NCI-H1436 (cell line): ENCODE measurements at regions not wholly inside any gene's neighbourhood (a gene's known extent, or its start where the extent isn't known, plus 50 kb on each side); places are given as distances from the start of the nearest gene placed in this dataset.
"Not testable (repeated sequence)": the region's sequence is repeated elsewhere in the genome, so short reads cannot be mapped to it uniquely, and the experiment has no call there.

Experiments
- DNase-seq: peaks from one replicate; lab custom pipeline; 2025; lab: John Stamatoyannopoulos, UW

- DNase-seq = not testable (repeated sequence)
These were observed 196.8 kb downstream of the BANP start for GRCh38 chr16:88148078-88148477.

DNA sequence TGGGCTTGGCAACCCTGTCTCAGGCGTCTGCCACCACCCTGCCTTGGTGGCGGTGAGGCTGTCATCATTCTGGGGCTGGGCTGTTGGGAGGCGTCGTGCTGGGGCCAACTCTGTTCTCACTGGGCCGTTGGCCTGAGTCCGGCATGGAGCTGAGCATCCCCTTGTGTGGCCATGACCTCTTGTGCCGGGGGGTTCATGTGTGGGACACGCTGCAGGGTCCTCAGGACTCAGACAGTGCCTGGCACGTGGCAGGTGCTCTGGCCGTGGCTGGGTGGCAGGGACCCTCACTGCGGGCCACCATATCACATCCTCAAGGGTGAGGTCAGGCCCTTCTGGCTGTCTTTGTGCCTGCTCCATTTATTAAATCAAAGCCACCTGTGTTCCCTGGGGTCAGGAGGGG, 197.4 kb downstream of the BANP start:
- not testable (repeated sequence) for DNase-seq

DNA sequence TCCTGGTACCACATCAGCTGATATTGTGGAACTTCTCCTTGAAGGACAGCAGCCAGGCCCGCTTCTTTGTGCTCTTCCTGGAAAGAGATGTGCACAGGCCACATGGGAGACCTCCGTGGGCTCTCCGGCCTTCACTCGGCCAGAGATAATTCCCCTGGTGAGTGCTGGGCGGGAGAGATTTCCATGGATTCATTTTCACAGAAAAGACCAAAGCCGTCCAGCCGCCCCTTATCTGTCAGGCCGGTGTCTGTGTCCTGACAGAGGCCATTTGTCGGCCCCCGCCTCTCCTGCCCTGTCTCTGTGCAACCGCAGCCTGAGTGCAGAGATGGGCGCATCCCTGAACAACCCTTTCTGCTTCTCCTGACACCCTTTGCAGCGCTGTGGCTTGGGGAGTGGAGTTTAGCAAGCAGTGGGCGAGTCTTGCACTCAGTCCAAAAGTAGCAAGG, 197.9 kb downstream of the BANP start:
- DNase-seq = not testable (repeated sequence)

- DNase-seq = not testable (repeated sequence)
These were observed 198.4 kb downstream of the BANP start for GRCh38 chr16:88149663-88150062.

DNA sequence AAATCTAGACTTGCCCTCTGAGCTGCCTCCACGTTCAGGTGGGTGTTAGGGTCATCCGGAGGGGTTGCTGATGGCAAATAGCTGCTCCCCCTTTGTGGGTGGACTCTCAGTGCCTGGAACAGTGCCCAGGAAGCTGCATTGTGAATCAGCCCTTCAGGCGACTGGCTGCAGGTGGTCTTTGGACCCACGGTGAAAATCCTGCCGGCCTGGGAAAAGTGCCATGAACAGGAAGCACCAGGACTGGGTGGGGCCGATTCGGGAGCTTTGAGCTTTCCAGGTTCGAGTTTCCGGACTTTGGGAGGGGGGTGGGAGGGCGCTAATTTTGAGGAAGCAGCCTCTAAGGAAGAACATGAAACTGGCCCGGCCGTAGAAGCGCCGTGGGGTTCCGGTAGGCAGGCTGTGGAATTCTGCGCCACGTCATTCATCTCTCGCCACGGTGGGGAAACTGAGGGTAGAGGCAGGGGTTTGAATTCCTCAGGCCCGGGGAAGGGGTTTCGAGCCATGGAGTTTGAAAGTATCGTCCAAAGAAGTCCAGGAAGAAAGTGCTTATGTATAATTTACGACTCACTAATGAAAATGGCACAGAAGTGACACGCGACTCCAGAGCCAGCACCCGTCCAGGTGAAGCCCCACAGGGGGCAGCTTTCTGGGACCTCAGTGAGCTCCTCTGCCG, 199.4 kb downstream of the BANP start:
- DNase-seq = not testable (repeated sequence)

- DNase-seq = not testable (repeated sequence)
These were observed 199.9 kb downstream of the BANP start for GRCh38 chr16:88151129-88151499.

DNA sequence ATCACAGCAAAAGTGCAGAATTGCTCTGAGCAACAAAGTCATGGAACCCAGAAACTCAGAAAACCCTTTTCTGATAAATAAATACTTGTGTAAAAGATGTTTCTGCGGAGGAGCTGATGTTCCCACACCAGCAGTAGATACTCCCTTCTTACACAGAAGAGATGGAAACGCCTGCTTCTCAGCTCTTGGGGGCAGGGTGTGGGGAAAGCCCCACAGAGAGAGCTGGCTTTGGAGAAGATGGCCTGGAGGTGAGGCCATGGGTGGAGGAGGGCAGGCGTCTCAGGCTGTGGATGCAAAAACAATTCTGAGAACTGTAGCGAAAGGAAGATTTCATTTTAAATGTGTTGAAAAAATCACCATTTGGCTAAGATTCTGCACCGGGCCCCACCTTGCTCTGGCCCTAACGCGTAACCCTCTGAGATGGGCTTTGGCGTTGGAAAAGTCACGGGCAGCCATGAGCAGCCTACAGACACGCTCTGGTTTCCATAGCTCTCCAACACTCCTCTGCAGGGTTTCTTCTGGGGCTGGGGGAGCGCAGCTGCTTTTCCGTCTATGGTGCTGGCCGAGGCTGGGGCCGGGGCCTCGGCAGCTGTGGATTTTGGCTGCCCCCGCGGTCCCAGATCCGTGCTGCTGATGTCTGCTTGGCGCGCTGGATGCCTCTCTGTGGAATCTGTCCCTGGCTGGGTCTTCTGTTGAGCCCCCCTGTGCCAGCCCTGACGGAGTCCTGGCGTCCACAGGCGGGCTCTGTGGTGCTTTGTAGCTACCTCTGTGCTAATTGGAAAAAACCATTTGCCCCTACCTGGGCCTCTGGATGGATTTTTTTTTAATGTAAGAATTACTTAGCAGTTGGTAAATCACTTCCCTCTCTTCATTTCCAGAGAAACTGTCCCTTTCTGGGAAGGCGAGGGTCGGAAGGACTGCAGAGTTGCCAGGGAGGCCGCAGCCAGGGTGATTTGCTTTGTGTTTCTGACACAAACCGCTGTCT, 200.9 kb downstream of the BANP start:
- not testable (repeated sequence) for DNase-seq

DNA sequence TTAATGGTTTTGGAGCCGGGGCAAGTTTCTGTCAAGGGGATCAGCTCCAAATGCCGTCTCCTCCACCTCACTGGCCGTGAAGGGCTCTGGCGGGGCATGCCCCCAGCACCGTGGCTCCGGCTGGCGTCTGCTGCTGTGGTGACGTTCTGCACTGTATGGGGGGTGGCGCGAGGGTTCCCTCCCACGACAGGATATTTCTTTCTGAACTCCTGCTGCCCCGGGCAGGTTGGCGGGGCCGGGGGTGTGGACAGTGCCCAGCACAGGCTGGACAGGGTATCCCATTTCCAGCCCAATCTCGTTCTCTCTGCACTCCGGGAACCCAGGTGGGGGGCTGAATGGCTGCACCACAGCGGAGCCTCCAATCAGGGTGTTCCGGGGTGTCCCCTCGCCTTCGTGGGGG, 201.6 kb downstream of the BANP start:
- not testable (repeated sequence) for DNase-seq

GRCh38 chr16:88153516-88153915, 202.3 kb downstream of the BANP start:
- not testable (repeated sequence) for DNase-seq

DNA sequence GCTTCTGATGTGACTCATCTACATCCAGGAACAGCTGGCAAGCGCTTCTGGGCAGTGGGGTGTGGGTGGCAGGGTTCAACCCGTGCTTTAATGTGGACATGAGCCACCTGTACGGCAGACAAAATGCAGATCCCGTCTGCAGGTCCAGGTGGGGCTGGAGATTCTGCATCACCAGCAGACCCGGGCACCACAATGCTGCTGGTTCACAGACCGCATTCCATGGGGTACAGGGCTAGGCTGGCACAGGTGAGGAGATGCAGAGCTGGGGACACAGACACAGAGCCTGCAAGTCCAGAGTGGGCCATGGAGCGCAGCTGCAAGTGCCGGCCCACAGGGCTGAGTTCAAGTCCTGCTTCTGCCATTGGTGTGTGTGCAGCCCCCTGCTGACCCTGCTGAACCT, 203.7 kb downstream of the BANP start:
- DNase-seq = not testable (repeated sequence)

GRCh38 chr16:88155681-88156080, 204.4 kb downstream of the BANP start:
- DNase-seq = not testable (repeated sequence)

GRCh38 chr16:88156640-88157283, 205.5 kb downstream of the BANP start:
- not testable (repeated sequence) for DNase-seq

DNA sequence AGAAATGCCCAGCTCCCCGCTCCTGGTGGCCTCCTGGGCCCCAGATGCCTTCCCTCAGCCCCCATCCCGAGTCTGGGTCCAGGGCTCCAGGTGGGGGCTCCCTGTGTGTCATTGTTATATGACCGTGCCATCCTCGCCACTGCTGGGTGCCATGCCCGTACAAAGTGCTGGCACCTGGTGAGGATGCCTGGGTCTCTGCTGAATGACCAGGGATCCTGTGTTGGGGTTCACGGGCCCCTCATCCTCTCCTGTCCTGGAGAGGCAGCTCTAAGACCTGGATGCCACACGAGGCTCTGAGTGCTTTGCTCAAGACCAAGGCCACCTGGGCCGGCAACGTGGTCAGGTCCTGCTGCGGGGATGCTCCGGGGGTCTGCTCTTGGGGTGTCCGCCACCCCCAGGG, 206.5 kb downstream of the BANP start:
- not testable (repeated sequence) for DNase-seq

DNA sequence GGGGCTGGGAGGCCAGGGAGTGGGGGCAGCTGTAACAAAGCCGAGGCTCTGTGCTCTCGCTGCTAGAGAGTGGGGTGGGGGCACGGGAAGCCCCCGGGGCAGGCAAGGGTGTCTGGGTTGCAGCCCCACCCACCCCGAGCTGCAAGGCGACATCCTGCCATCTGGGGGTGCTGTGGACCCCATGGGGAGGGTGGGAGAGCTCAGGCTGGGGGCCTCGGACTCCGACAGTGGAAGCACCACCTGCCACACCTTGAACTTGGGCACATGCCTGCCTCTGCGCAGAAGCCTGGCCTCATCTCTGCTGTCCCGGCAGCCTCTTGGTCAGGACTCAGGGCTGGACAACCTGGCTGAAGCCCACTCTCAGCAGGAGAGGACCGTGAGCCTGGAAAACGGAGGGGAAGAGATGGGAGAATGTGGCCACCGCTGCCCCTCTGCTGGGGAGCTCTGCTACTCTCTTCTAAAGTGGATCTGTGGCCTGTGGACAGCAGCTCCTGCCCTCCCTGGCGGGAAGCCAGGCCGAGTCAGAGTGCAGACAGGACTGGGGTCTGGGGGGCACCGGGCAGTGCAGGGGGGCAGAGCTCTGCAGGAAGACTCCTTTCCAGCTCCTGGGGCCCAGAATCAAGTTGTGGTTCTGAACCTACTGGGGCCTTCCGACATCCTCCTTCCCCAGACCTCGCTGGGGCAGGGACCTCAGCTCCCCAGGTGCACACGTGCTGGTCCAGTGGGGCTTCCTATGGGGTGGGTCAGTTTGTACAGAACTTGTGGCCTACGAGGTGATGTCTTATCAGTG, 207.2 kb downstream of the BANP start:
- DNase-seq = not testable (repeated sequence)

DNA sequence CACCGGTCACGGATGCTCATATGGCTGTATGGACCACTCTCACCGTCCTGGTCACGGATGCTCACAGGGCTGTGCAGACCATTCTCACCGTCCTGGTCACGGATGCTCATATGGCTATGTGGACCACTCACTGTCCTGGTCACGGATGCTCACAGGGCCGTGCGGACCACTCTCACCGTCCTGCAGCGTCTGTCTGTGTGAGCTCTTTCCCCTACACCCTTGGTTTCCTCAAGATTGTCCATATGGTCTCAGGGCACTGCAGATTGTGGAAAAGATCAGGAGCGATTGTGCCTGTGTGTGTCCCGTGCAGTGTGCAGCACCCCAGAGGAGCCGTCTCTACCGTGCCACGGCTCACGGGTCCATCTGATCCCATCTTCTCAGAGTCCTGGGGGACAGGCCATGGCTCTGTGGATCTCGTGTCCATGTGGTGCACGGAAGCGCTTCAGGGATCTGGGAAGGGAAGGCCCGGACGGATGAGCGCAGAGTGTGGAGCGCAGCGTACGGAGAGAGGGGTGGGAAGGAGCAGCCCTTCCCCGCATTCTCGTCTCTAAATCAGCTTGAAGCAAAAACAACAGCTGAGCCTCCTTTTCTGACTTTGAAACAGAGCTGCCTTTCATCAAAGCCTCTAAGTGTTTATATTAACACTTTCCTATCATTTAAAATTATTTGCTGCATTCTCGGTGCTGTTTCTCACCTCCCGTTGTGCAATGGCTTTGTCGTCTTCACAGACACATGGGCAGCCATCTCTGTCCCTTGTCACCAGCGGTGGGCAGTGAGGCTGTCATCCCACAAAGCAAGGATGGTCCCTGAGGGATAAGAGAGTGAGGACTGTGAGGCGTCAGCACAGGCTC, 208.0 kb downstream of the BANP start:
- not testable (repeated sequence) for DNase-seq

- not testable (repeated sequence) for DNase-seq
These were observed 208.7 kb downstream of the BANP start for GRCh38 chr16:88159897-88160335.

GRCh38 chr16:88161191-88161590, 210.0 kb downstream of the BANP start:
- not testable (repeated sequence) for DNase-seq

DNA sequence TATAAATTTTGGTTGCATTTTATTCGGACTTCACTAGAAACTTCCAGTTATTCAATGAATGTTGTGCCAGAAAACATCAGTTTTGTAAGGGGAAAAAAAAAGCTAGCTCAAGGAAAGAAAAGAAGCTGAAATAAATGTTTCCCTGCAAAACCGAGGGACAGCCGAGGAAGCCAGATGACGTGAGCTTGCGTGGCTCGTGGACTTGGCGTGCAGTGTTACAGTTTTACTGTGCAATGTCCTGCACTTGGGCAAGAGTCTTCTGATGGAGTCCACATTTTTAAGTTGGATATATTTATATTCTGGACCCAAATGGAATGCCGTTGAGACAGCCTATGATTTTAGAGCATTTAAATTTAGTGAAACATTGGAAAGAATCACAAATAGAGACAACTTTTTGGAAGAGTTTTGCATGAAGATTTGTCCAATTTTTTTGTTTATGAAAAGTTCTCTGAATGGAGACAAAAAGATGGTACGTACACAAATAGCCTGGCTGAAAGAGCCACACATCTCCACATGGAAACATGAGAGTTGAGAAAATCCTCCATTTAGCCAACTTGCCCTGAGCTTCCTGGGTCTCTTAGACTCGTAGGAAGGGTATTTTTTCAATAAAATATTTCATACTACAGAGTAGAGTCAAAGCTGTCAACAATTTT, 210.5 kb downstream of the BANP start:
- DNase-seq = not testable (repeated sequence)

GRCh38 chr16:88162778-88163177, 211.5 kb downstream of the BANP start:
- DNase-seq = not testable (repeated sequence)
